ENCODE measurements at regions not wholly inside any gene's neighbourhood (a gene's known extent, or its start where the extent isn't known, plus 50 kb on each side); places are given as distances from the start of the nearest gene placed in this dataset.

GRCh38 chr11:41982975-41983374 is 523.5 kb upstream of the LRRC4C start:
- no peak for DNase-seq

- no peak for DNase-seq
These were observed 524.0 kb upstream of the LRRC4C start for GRCh38 chr11:41983475-41983874.

- no peak for DNase-seq
These were observed 524.6 kb upstream of the LRRC4C start for GRCh38 chr11:41984023-41984422.

- DNase-seq, result no peak
These were observed 526.3 kb upstream of the LRRC4C start for GRCh38 chr11:41985799-41986198.

GRCh38 chr11:41988951-41989572 is 529.6 kb upstream of the LRRC4C start:
- DNase-seq, result no peak

- no peak for DNase-seq
These were observed 530.5 kb upstream of the LRRC4C start for GRCh38 chr11:41989823-41990380.

GRCh38 chr11:41996533-41996932 is 537.1 kb upstream of the LRRC4C start:
- DNase-seq, result no peak

- no peak for DNase-seq
These were observed 538.5 kb upstream of the LRRC4C start for GRCh38 chr11:41997844-41998401.

- DNase-seq, result no peak
These were observed 539.6 kb upstream of the LRRC4C start for GRCh38 chr11:41999066-41999465.

- no peak for DNase-seq
These were observed 544.3 kb upstream of the LRRC4C start for GRCh38 chr11:42003801-42004200.

- no peak for DNase-seq
These were observed 547.3 kb upstream of the LRRC4C start for GRCh38 chr11:42006766-42007165.

GRCh38 chr11:42012271-42012670 is 552.8 kb upstream of the LRRC4C start:
- no peak for DNase-seq

- DNase-seq, result no peak
These were observed 554.3 kb upstream of the LRRC4C start for GRCh38 chr11:42013656-42014201.

GRCh38 chr11:42021911-42022310 is 562.5 kb upstream of the LRRC4C start:
- DNase-seq, result no peak

- no peak for DNase-seq
These were observed 563.8 kb upstream of the LRRC4C start for GRCh38 chr11:42023267-42023666.

- no peak for DNase-seq
These were observed 565.8 kb upstream of the LRRC4C start for GRCh38 chr11:42025121-42025803.

- no peak for DNase-seq
These were observed 575.4 kb upstream of the LRRC4C start for GRCh38 chr11:42034826-42035225.

- DNase-seq, result no peak
These were observed 576.7 kb upstream of the LRRC4C start for GRCh38 chr11:42036201-42036600.

GRCh38 chr11:42043312-42043711 is 583.9 kb upstream of the LRRC4C start:
- DNase-seq, result no peak

- no peak for DNase-seq
These were observed 588.4 kb upstream of the LRRC4C start for GRCh38 chr11:42047637-42048555.

- no peak for DNase-seq
These were observed 589.7 kb upstream of the LRRC4C start for GRCh38 chr11:42049186-42049585.

- DNase-seq, result no peak
These were observed 590.2 kb upstream of the LRRC4C start for GRCh38 chr11:42049650-42050049.

Data from activated T-cell treated with anti-CD3 and anti-CD28 coated beads, Interleukin-2, amount 50 U/mL, for 48 hours (primary cell).